H1 (cell line): ENCODE measurements at regions not wholly inside any gene's neighbourhood (a gene's known extent, or its start where the extent isn't known, plus 50 kb on each side); places are given as distances from the start of the nearest gene placed in this dataset.

ENCODE experiments used
- HDAC6 ChIP-seq: IDR thresholded peaks from one replicate; pipeline ENCODE4 v1.7.1; 2012; ENCODE audit warnings: low read depth, mild to moderate bottlenecking, inconsistent platforms, low read length, moderate library complexity
- TCF12 ChIP-seq: IDR thresholded peaks from 2 replicates; pipeline ENCODE4 v1.6.1; 2011; ENCODE audit warnings: low read depth, mild to moderate bottlenecking, low read length

- TF ChIP-seq HDAC6 (no peak), TCF12 (no peak)
- TF ChIP-seq, all 59 proteins: peak for 0
Observed at GRCh38 chr15:79161837-79162508, 71.4 kb upstream of the RASGRF1 start (continued).
